ENCODE measurements at regions not wholly inside any gene's neighbourhood (a gene's known extent, or its start where the extent isn't known, plus 50 kb on each side); places are given as distances from the start of the nearest gene placed in this dataset.
"Not testable (repeated sequence)": the region's sequence is repeated elsewhere in the genome, so short reads cannot be mapped to it uniquely, and the experiment has no call there.

- no peak for DNase-seq
These were observed 86.7 kb upstream of the CTAGE1 start for GRCh38 chr18:22504251-22505030.

GRCh38 chr18:22505141-22505591, 87.5 kb upstream of the CTAGE1 start:
- no peak for DNase-seq

DNA sequence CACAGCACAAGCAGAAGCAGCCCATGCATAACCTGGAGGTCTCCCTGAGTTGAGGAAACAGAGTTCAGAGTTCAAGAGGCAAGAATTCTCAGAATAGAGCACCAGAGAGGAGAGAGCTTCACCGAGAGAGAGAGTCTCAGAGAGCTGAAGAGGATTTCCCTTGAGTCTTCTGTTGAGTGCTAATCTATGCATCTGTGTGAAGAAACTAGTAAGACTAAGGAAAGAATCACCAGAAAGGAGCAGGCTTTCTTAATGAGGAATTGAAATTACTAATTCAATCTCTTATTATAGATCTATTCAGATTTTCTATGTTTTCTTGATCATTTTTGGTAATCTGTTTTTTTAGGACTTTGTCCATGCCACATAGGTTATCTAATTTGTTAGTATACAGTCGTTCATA, 89.3 kb upstream of the CTAGE1 start:
- no peak for DNase-seq

- no peak for DNase-seq
These were observed 91.7 kb upstream of the CTAGE1 start for GRCh38 chr18:22509423-22509822.

- no peak for DNase-seq
These were observed 93.0 kb upstream of the CTAGE1 start for GRCh38 chr18:22510697-22511096.

DNA sequence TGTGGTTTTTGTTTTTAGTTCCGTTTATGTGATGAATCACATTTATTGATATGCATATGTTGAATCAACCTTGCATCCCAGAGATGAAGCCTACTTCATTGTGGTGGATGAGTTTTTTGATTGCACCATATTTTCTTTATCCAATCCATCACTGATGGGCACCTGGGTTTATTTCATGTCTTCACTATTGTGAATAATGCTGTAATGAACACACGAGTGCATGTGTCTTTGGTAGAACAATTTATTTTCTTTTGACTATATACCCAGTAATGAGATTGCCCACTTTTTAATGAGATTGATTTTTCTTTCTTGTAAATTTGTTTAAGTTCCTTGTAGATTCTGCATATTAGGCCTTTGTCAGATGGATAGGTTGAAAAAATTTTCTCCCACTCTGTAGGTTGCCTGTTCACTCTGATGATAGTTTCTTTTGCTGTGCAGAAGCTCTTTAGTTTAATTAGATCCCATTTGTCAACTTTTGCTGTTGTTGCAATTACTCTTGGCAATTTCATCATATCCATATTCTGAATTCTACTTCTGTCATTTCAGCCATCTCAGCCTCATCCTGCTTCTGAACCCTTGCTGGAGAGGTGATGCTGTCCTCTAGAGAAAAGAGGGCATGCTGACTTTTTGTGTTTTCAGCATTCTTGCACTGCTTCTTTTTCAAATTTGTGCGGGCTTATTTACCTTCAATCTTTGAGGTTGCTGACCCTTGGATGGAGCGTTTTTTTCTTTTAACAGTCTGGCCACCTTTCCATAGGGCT, 96.2 kb upstream of the CTAGE1 start:
- no peak for DNase-seq

DNA sequence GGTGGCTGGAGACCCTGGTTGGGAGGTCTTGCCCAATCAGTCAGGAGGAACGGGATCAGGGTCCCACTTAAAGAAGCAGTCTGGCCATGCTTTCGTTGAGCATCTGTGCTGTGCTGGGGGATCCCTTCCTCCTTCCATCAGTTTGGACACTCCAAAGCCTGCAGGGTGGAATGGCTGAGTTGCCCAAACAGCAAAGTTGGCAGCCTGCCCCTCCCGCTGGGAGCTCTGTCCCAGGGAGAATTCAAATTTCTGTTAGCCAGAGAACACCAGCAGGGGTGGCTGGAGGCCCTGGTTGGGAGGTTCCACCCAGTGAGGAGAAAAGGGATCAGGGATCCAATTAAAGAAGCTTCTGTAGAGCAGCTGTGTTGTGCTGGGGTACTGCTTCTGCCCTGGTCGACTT, 96.9 kb upstream of the CTAGE1 start:
- DNase-seq, result no peak

DNA sequence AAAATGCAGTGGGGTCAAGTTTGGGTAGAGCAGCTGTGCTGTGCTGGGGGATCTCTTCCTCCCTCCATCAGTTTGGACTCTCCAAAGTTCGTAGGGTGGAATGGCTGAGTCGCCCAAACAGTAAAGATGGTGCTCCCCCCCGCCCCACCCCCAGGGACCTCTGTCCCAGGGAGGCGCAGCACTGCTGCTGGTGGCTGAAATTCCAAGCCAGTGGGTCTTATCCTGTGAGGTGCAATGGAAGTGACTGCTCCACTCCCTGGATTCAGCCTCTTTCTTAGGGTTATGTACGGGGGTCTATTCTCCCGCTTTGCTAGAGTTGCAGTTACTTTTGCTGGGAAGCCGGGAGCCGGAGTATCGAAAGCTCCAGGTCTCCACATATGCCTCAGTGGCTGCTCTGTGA, 97.5 kb upstream of the CTAGE1 start:
- DNase-seq, result no peak

- no peak for DNase-seq
These were observed 99.6 kb upstream of the CTAGE1 start for GRCh38 chr18:22517356-22517755.

DNA sequence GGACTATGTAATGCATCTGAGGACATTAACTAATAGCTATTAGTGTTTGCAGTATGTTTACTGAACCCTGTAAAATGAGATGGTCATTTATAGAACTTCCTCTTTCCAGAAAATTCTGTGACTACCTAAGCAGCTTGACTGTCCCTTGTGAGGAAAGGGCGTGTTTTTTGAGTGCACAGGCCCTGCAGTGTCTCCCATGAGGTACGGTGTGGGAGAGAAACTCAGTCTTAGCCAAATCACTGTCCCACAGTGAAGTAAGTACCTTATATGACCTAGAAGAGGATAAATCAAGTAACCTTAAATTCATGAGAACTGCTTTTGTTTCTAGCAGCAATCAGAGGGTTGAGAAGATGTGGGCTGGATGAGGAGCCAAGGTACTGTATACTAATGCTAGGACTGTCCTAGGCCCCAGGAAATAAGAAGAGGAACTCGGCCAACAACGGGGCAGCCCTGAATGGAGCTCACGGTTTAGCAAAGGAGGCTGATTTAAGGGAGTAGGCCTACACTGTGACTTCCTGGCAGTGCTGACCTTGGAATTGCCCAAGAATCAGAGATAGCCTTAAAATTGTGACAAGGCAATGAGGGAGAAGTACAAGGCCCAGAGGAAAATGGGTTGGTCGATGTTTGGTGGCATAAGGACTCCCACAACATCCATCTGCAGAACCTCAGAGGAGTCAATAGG, 103.5 kb upstream of the CTAGE1 start:
- DNase-seq, result no peak

GRCh38 chr18:22523481-22523880, 105.8 kb upstream of the CTAGE1 start:
- no peak for DNase-seq

GRCh38 chr18:22524783-22525182, 107.1 kb upstream of the CTAGE1 start:
- no peak for DNase-seq

GRCh38 chr18:22525313-22525712, 107.6 kb upstream of the CTAGE1 start:
- no peak for DNase-seq

DNA sequence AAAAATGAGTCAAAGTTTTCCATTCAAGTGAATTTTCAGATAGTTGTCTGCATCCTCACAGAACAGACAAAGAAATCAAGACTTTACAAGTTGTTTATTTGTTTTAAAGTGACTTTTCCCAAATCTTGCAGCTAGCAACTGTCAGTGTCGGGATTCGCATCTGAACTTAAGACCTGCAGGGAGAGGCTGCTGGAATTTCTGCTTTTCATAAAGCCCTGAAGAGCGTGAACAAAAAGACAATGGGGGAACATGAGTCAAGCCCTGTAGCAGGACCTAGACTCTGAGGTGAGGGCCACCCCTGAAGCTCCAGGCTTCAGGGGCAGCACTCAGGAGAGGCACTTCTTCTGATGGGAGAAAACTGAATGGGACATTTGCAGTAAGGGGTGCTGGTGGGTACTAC, 108.2 kb upstream of the CTAGE1 start:
- no peak for DNase-seq

DNA sequence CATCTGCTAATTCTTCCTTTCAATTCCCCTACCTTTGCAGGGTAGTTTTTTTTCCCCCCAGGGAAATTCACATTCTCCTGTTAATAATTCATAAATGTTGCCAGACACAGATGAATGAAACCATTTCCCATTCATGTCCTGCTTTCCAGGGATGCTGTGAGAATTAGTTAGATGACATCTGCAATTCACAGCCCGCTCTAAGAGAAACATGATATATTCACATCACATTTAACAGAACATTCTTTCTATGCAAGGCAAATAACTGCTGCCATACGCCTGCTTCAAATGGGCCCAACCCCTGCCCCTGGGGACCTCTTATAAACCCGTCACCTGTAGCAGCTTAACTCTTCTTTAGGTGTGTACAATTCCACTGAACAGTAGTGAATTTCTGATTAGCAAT, 110.6 kb upstream of the CTAGE1 start:
- DNase-seq, result no peak

DNA sequence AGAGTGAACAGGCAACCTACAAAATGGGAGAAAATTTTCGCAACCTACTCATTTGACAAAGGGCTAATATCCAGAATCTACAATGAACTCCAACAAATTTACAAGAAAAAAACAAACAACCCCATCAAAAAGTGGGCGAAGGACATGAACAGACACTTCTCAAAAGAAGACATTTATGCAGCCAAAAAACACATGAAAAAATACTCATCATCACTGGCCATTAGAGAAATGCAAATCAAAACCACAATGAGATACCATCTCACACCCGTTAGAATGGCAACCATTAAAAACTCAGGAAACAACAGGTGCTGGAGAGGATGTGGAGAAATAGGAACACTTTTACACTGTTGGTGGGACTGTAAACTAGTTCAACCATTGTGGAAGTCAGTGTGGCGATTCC, 117.0 kb upstream of the CTAGE1 start:
- DNase-seq, result not testable (repeated sequence)

DNA sequence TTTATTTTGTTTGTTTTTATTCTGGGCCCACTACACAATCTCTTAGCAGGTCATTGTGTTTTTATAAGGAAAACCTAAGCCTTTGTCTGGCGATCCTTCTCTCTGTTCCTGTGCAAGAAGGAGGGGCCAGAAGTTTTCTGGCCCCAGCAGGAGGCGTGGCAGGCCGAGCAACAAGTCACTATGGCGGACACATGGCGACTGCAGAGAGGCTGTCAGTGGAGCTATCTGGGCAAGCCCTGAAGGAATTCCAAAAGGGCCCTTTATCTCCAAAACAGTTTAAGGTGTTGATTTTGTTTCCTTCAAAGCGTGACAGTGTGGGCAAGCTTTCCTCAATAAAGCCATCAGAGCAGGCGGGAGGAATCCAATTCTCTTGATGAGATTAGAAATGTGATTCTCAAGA, 118.8 kb upstream of the CTAGE1 start:
- no peak for DNase-seq

- DNase-seq, result no peak
These were observed 120.7 kb upstream of the CTAGE1 start for GRCh38 chr18:22538426-22538825.

- no peak for DNase-seq
These were observed 121.5 kb upstream of the CTAGE1 start for GRCh38 chr18:22539051-22539765.

GRCh38 chr18:22541232-22541631, 123.5 kb upstream of the CTAGE1 start:
- DNase-seq, result no peak

GRCh38 chr18:22542406-22542835, 124.7 kb upstream of the CTAGE1 start:
- no peak for DNase-seq

DNA sequence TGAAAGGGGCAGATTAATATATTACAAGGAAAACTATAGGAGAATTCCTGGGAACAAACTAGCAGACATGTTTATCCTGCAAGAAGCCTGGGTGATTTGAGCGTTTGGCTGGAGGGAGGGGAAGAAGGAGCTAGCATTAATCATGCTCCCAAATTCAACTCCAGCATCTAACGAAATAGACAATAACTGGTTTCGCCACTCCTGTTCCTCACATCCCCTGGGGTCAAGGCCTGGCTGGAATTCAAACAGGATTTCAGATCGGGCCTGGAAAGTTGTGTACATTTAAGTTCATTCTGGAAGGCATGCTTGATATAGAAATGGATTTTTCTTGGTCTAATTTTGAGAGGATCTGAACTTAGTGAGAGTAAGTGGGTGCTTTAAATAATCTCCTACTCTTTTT, 126.1 kb upstream of the CTAGE1 start:
- no peak for DNase-seq

GRCh38 chr18:22544626-22545025, 126.9 kb upstream of the CTAGE1 start:
- no peak for DNase-seq
